Activated CD8-positive, alpha-beta T cell treated with anti-CD3 and anti-CD28 coated beads, Interleukin-2, amount 10 ng/mL, durations not matched to agents 7 days and 5 days (primary cell): ENCODE measurements at regions not wholly inside any gene's neighbourhood (a gene's known extent, or its start where the extent isn't known, plus 50 kb on each side); places are given as distances from the start of the nearest gene placed in this dataset.
"Not testable (repeated sequence)": the region's sequence is repeated elsewhere in the genome, so short reads cannot be mapped to it uniquely, and the experiment has no call there.

Experiments used
- ATAC-seq: fragments of 150-1000 bp; cut with Tn5 transposase; one replicate; pipeline ENCODE4 v1.10.0; 2021; ENCODE audit warnings: moderate library complexity
- CTCF ChIA-PET: fragments of 350-600 bp; sonication (Branson Sonifier 250); formaldehyde crosslinking; loops from one replicate; lab custom pipeline; 2021; ENCODE audit warnings: antibody characterized with exemption; lab: Charles Lee
- POLR2A ChIA-PET: fragments of 350-600 bp; sonication (Branson Sonifier 250); formaldehyde crosslinking; loops from one replicate; lab custom pipeline; 2021; ENCODE audit warnings: antibody characterized with exemption; lab: Charles Lee
- DNase-seq: peaks from one replicate; pipeline ENCODE4 v3.0.0-alpha.2; 2020
- H3K27ac Mint-ChIP-seq: one replicate; pipeline ENCODE4 v1.8.0; 2021; ENCODE audit warnings: mild to moderate bottlenecking, mixed read lengths
- H3K27me3 Mint-ChIP-seq: one replicate; pipeline ENCODE4 v1.8.0; 2021; ENCODE audit warnings: low read depth, mixed read lengths
- H3K36me3 Mint-ChIP-seq: one replicate; pipeline ENCODE4 v1.8.0; 2021; ENCODE audit warnings: low read depth, mixed read lengths
- H3K4me1 Mint-ChIP-seq: one replicate; pipeline ENCODE4 v1.8.0; 2021; ENCODE audit warnings: low read depth, mixed read lengths
- H3K4me3 Mint-ChIP-seq: one replicate; pipeline ENCODE4 v1.8.0; 2021; ENCODE audit warnings: mild to moderate bottlenecking, mixed read lengths
- H3K9me3 Mint-ChIP-seq: one replicate; pipeline ENCODE4 v1.8.0; 2022; ENCODE audit warnings: mixed read lengths; ENCODE audit not compliant: insufficient read depth

DNA sequence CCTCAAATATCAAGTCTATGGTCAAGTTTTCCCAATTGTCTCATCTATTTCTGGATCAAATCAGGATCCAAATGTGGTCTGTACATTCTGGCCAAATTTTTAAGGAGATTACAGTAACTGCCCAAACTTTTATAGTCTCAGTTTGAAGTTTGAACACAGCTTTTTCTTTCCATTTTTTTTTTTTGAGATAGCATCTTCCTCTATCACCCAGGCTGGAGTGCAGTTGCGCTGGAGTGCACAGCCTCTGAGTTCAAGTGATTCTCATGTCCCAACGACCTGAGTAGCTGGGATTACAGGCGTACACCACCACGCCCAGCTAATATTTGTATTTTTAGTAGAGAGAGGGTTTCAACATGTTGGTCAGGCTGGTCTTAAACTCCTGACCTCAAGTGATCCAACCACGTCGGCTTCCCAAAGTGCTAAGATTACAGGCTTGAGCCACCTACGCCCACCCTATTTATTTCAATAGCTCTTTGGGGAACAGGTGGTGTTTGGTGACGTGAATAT, 84.9 kb upstream of the CARMIL1 start:
- H3K9me3 Mint-ChIP-seq, result no peaks in the 10 kb centered on the region
- H3K4me3 Mint-ChIP-seq, result no peak overlapping the region
- ChIA-PET CTCF (interaction anchor here (1.3 kb wide), 1 partner anchor 15 kb away, joined by 4 read pairs; no protein-coding TSS in a partner anchor), POLR2A (no interaction called here)
- H3K27ac Mint-ChIP-seq, result no peak overlapping the region
- H3K27me3 Mint-ChIP-seq, result peaks cover 26% of the 10 kb centered on the region
- no peaks in the 10 kb centered on the region for H3K36me3 Mint-ChIP-seq
- no peak for DNase-seq
- ATAC-seq, result no peak
- no peaks in the 10 kb centered on the region for H3K4me1 Mint-ChIP-seq

DNA sequence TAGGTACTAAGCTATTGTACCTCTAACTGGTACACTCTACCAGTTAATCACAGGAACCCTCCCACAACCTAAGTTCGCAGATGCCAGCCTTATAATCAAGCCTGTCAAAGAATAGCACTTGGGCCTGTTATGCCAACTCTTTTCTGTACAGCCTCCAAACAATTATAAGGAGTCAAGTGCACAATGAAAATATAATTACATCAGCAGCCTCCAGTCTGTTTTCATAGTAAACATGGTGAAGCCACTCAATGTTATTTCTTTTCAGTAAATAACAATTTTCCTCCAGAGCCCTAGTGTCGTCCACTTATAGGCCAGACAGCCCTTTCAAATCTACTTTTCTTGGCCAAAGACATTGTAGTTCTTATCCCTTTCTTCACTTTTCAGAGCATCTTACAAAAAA, 82.7 kb upstream of the CARMIL1 start:
- no peaks in the 10 kb centered on the region for H3K4me1 Mint-ChIP-seq
- POLR2A ChIA-PET, result no interaction called here
- ATAC-seq (no peak), DNase-seq (no peak)
- CTCF ChIA-PET, result no interaction called here
- no peaks in the 10 kb centered on the region for H3K9me3 Mint-ChIP-seq
- H3K36me3 Mint-ChIP-seq, result no peaks in the 10 kb centered on the region
- H3K27ac Mint-ChIP-seq, result no peak overlapping the region
- no peak overlapping the region for H3K4me3 Mint-ChIP-seq
- peaks cover 19% of the 10 kb centered on the region for H3K27me3 Mint-ChIP-seq

GRCh38 chr6:25197111-25197510, 82.1 kb upstream of the CARMIL1 start:
- Mint-ChIP-seq H3K4me3 (no peak overlapping the region), H3K9me3 (no peaks in the 10 kb centered on the region), H3K36me3 (no peaks in the 10 kb centered on the region), H3K27ac (no peak overlapping the region), H3K27me3 (peaks cover 17% of the 10 kb centered on the region), H3K4me1 (no peaks in the 10 kb centered on the region)
- ATAC-seq, result no peak
- CTCF ChIA-PET, result no interaction called here
- no peak for DNase-seq
- POLR2A ChIA-PET, result no interaction called here

DNA sequence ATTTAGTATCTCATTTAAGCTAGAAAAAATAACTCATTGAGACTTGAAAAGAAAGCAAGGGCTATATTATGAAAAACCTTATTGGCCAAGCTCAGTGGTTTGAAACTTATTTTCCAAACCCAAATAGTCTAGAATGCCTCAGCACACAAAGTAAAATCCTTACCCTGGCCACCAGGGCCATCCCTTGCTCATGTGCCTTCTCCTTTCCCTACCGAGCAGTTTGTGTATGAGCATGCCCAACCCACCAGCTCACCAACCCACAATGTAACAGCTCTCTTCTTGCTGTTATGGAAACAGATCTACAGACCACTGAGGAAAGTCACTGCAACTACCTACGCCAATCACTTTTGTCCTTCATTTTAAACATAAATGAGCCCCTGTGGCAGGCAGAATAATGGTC, 79.6 kb upstream of the CARMIL1 start:
- ChIA-PET CTCF (interaction anchor here (4.4 kb wide), 1 partner anchor 24 kb away, joined by 21 read pairs; no protein-coding TSS in a partner anchor), POLR2A (no interaction called here)
- Mint-ChIP-seq H3K27ac (no peak overlapping the region), H3K9me3 (no peaks in the 10 kb centered on the region), H3K4me3 (no peak overlapping the region), H3K4me1 (no peaks in the 10 kb centered on the region), H3K36me3 (no peaks in the 10 kb centered on the region), H3K27me3 (peaks cover 9% of the 10 kb centered on the region)
- DNase-seq, result no peak
- no peak for ATAC-seq

DNA sequence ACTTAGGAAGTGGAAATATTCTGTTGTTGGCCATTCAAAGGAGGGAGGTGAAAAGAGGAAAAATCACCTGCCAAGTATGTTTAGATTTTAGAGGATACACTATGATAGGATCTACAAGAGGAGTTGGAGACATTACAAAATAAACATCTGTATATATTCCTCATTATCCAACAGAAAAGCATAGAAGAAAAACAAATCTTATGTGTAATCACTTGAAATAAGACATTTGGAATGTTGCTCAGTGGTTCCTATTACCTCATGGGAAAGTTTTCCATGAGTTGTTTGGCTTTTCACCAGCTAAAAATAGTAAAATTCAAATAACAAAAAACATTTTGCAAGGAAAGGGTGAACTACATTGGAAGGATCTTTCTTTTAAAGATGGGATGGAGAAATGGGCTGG, 76.7 kb upstream of the CARMIL1 start:
- Mint-ChIP-seq H3K27me3 (peaks cover 13% of the 10 kb centered on the region), H3K36me3 (no peaks in the 10 kb centered on the region), H3K4me3 (no peak overlapping the region), H3K9me3 (peaks cover 7% of the 10 kb centered on the region), H3K4me1 (no peaks in the 10 kb centered on the region), H3K27ac (no peak overlapping the region)
- DNase-seq, result no peak
- CTCF ChIA-PET, result interaction anchor here (1.2 kb wide), 1 partner anchor 585 kb away, joined by 4 read pairs; no protein-coding TSS in a partner anchor
- no peak for ATAC-seq
- POLR2A ChIA-PET, result no interaction called here

DNA sequence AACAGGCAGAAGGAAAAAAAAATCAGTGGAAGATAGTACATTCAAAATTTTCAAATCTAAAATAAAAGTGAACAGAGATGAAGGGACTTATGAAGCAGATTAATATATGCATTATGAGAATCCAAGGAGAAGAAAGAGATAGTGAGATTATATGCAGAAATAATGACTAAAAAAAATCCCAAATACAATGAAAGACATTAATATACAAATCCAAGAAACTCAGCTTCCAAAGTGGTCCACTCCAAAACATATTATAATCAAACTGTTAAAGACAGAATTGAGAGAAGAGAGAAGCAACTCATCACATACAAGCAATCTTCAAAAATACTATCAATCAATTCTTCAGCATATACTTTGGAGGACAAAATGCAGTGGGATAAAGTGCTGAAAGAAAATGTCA, 73.5 kb upstream of the CARMIL1 start:
- Mint-ChIP-seq H3K4me1 (no peaks in the 10 kb centered on the region), H3K36me3 (no peaks in the 10 kb centered on the region), H3K27me3 (peaks cover 19% of the 10 kb centered on the region), H3K9me3 (peaks cover 7% of the 10 kb centered on the region), H3K4me3 (no peak overlapping the region), H3K27ac (no peak overlapping the region)
- ChIA-PET CTCF (no interaction called here), POLR2A (no interaction called here)
- ATAC-seq, result no peak
- DNase-seq, result no peak

DNA sequence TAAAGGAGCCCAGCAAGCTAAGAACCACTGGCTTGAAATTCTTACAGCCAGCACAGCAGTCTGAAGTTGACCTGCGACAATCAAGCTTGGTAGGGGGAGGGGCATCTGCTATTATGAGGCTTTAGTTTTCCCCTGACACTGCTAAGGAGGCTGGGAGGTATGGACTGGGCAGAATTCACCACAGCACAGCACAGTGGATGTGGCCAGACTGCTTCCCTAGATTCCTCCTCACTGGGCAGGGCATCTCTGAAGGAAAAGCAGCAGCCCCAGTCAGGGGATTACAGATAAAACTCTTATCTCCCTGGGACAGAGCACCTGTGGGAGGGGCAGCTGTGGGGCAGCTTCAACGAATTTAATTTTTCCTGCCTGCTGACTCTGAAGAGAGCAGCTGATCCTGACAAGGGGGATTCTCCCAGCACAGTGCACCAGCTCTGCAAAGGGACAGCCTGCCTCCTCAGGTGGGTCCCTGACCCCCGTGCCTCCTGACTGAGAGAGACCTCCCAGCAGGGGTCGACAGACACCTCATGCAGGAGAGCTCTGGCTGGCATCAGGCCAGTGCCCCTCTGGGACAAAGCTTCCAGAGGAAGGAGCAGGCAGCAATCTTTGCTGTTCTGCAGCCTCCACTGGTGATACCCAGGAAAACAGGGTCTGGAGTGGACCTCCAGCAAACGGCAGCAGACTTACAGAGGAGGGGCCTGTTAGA, 71.6 kb upstream of the CARMIL1 start:
- H3K4me3 Mint-ChIP-seq, H3K4me1 Mint-ChIP-seq, POLR2A ChIA-PET, DNase-seq, ATAC-seq, H3K9me3 Mint-ChIP-seq, H3K36me3 Mint-ChIP-seq, H3K27ac Mint-ChIP-seq: not testable (repeated sequence)
- CTCF ChIA-PET, result interaction anchor here (1.4 kb wide), 1 partner anchor 16 kb away, joined by 5 read pairs; no protein-coding TSS in a partner anchor
- peaks cover 27% of the 10 kb centered on the region for H3K27me3 Mint-ChIP-seq

DNA sequence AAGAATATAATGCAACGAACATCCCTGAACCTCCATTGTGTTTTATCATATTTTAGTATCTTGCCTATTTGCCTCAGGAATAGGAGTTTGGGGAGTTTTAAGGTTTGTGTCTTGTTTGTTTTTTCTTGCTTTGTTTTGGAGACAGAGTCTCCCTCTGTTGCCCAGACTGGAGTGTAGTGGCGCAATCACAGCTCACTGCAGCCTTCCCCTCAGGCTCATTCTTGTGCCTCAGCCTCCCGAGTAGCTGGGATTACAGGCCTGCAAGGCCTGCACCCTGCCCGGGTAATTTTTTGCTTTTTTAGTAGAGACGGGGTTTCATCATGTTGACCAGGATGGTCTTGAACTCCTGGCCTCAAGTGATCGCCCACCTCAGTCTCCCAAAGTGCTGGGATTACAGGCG, 63.3 kb upstream of the CARMIL1 start:
- H3K27ac Mint-ChIP-seq, result no peak overlapping the region
- H3K36me3 Mint-ChIP-seq, result no peaks in the 10 kb centered on the region
- no peaks in the 10 kb centered on the region for H3K9me3 Mint-ChIP-seq
- peaks cover 8% of the 10 kb centered on the region for H3K27me3 Mint-ChIP-seq
- CTCF ChIA-PET, result interaction anchor here (4.7 kb wide), 1 partner anchor 8 kb away, joined by 33 read pairs; no protein-coding TSS in a partner anchor
- ATAC-seq, result no peak
- H3K4me1 Mint-ChIP-seq, result no peaks in the 10 kb centered on the region
- no peak for DNase-seq
- POLR2A ChIA-PET, result no interaction called here
- no peak overlapping the region for H3K4me3 Mint-ChIP-seq

DNA sequence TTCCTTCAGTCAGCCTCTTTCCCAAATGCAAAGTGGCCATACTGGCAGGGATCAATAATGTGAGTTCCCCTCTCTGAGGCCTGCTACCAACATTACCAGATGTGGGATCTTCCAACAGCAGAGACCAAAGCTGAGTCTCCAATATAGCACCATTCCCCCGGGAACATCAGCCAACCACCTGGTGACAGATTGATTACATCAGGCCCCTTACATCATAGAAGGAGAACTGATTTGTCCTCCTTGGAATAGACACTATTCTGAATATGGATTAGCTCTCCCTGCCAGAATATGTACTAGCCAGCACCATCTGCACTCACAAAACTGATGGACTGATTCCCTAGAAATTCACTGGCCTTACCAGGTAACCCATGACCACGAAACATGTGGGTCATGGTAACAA, 61.9 kb upstream of the CARMIL1 start:
- DNase-seq (no peak), ATAC-seq (no peak)
- no peaks in the 10 kb centered on the region for H3K36me3 Mint-ChIP-seq
- no peaks in the 10 kb centered on the region for H3K9me3 Mint-ChIP-seq
- no peaks in the 10 kb centered on the region for H3K4me1 Mint-ChIP-seq
- H3K27ac Mint-ChIP-seq, result no peak overlapping the region
- CTCF ChIA-PET, result interaction anchor here (1.6 kb wide), 1 partner anchor 48 kb away, joined by 7 read pairs; no protein-coding TSS in a partner anchor
- POLR2A ChIA-PET, result no interaction called here
- H3K27me3 Mint-ChIP-seq, result peaks cover 2% of the 10 kb centered on the region
- H3K4me3 Mint-ChIP-seq, result no peak overlapping the region

- no peaks in the 10 kb centered on the region for H3K36me3 Mint-ChIP-seq
- ATAC-seq (no peak), DNase-seq (no peak)
- H3K27me3 Mint-ChIP-seq, result peaks cover 3% of the 10 kb centered on the region
- H3K4me3 Mint-ChIP-seq, result no peak overlapping the region
- no peaks in the 10 kb centered on the region for H3K9me3 Mint-ChIP-seq
- no peak overlapping the region for H3K27ac Mint-ChIP-seq
- CTCF ChIA-PET, result interaction anchor here (1.6 kb wide), 1 partner anchor 48 kb away, joined by 7 read pairs; no protein-coding TSS in a partner anchor
- H3K4me1 Mint-ChIP-seq, result no peaks in the 10 kb centered on the region
- POLR2A ChIA-PET, result no interaction called here
Observed at GRCh38 chr6:25217829-25218228, 61.3 kb upstream of the CARMIL1 start.

DNA sequence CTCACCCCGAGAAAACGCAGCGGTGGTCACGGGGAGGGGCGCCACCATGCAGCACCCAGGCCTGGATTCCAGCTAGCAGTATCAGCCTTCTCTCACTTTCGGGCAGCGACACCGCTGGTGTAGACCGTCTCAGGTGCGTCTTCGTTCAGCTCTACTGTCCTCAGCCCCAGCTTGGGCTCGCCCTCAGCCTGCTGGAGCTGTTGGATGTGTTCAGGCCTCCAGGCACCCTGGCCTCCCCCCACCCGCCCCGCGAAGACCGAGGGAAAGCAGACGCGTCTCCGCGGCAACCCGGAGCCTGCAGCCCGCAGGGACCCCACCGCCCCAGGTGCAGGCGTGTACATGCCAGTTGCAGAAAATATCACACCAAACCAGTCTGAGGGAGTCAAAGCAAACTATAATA, 60.8 kb upstream of the CARMIL1 start:
- peaks cover 3% of the 10 kb centered on the region for H3K27me3 Mint-ChIP-seq
- ATAC-seq, result no peak

GRCh38 chr6:25219216-25219916, 59.8 kb upstream of the CARMIL1 start:
- ChIA-PET CTCF (interaction anchor here (1.5 to 3.1 kb wide), 2 partner anchors 37 to 272 kb away, joined by 3 to 13 read pairs; no protein-coding TSS in a partner anchor), POLR2A (interaction anchor here (0.6 kb wide), 1 partner anchor 593 kb away, joined by 3 read pairs; no protein-coding TSS in a partner anchor)
- no peak overlapping the region for H3K4me3 Mint-ChIP-seq
- H3K9me3 Mint-ChIP-seq, result no peaks in the 10 kb centered on the region
- no peaks in the 10 kb centered on the region for H3K36me3 Mint-ChIP-seq
- peaks cover 5% of the 10 kb centered on the region for H3K27me3 Mint-ChIP-seq
- peaks cover 13% of the 10 kb centered on the region for H3K4me1 Mint-ChIP-seq
- H3K27ac Mint-ChIP-seq, result no peak overlapping the region
- no peak for ATAC-seq
- no peak for DNase-seq

More for the DNA sequence above, 60.8 kb upstream of the CARMIL1 start:
- POLR2A ChIA-PET, result interaction anchor here (0.6 kb wide), 1 partner anchor 592 kb away, joined by 3 read pairs; no protein-coding TSS in a partner anchor
- Mint-ChIP-seq H3K36me3 (no peaks in the 10 kb centered on the region), H3K27ac (no peak overlapping the region), H3K4me3 (no peak overlapping the region), H3K4me1 (peaks cover 2% of the 10 kb centered on the region), H3K9me3 (no peaks in the 10 kb centered on the region)
- no peak for DNase-seq
- CTCF ChIA-PET, result interaction anchor here (1.6 to 3.1 kb wide), 2 partner anchors 47 to 273 kb away, joined by 7 to 13 read pairs; no protein-coding TSS in a partner anchor
